IPS-NIHi7 (cell line): ENCODE measurements at regions not wholly inside any gene's neighbourhood (a gene's known extent, or its start where the extent isn't known, plus 50 kb on each side); places are given as distances from the start of the nearest gene placed in this dataset.
A peak's percentile ranks its signal among the peaks of the same experiment; 100 is the strongest.
"Not testable (repeated sequence)": the region's sequence is repeated elsewhere in the genome, so short reads cannot be mapped to it uniquely, and the experiment has no call there.

ENCODE experiments used
- DNase-seq: peaks from one replicate; pipeline ENCODE4 v3.0.0; 2012; ENCODE audit warnings: mixed read lengths; ENCODE audit errors: extremely low spot score

DNA sequence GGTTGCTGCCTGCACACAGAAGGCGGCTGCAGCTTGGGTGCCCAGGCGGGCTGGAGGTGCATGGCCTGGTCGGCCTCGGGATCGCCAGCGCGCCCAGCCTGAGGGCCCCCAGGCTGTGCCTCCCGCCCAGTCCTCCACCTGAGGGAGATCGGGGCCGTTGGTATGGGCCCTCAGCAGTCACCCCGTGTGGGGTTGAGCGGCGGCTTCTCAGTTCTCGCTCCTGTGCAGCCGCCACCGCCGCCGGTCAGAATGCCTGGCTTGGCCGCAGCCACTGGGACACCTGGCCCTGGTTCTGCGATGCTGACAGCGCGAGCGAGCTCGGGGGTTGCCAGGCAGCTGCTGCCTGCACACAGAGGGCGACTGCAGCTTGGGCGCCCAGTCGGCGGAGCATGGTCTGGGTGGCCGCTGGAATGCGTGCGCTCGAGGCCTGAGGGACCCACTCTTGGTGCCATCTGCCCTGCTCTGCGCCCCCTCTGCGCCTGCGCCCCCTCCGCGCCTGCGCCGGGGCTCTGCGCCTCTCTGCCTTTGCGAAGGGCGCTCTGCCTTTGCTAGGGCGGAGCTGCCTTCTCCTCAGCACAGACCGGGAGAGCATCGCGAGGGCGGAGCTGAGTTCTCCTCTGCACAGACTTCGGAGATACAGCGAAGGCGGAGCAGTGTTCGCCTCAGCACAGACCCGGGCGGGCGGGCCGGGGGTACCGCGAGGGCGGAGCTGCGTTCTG, 84.6 kb upstream of the ZNG1F start:
- peak; percentile 27 for DNase-seq

DNA sequence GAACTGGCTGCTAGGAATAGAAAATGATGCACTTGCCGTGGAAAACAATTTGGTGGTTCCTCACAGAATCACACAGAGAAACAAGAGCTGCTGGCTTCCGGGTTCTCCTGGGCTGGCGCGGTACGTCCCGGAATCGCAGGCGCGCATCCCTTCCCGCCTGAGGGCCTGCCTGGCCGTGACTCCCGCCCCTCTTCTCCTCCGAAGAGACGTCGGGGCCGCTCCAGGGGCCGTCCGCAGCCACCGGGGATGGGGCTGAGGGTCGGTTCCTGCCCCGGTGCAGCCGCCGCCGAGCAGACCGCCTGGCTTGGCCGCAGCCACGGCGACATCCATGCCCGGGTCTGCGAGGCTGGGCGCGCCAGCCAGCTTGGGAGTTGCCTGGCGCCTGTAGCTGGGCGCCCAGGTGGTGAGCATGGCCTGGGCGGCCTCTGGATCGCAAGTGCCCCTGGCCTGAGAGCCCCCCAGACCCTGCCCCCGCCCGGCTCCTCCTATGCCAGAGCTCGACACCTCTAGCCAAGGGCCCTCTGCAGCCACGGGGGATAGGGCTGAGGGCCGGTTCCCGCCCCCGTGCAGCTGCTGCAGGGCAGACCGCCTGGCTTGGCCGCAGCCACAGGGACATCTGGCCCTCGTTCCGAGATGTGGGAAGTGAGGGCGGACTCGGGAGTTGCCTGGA, 83.9 kb upstream of the ZNG1F start:
- DNase-seq: not testable (repeated sequence)

DNA sequence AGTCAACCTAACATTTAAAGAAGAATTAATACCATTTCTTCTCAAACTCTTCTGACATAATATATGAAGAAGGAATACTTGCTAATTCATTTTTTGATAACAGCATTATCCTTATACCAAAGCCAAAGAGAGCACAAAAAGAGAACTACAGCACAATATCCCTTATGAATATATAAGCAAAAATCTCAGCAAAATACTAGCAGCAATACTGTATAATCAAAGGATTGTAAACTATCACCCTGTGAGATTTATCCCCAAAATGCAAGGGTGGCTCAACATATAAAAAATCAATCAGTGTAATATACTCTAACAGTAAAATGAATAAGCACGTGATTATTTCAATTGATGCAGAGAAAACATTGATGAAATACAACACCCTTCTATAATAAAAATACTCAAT, 81.9 kb upstream of the ZNG1F start:
- DNase-seq: not testable (repeated sequence)

DNA sequence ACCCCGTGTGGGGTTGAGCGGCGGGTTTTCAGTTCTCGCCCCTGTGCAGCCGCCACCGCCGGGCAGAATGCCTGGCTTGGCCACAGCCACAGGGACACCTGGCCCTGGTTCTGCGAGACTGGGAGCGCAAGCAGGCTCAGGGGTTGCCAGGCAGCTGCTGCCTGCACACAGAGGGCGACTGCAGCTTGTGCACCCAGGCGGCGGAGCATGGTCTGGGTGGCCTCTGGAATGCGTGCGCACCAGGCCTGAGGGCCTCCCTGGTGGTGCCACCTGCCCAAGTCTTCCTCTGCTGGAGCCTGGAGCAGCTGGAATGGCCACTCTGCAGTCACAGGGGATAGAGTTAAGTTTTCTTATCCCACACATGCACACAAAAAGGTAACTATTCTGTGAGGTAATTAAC, 80.4 kb upstream of the ZNG1F start:
- DNase-seq: not testable (repeated sequence)

DNA sequence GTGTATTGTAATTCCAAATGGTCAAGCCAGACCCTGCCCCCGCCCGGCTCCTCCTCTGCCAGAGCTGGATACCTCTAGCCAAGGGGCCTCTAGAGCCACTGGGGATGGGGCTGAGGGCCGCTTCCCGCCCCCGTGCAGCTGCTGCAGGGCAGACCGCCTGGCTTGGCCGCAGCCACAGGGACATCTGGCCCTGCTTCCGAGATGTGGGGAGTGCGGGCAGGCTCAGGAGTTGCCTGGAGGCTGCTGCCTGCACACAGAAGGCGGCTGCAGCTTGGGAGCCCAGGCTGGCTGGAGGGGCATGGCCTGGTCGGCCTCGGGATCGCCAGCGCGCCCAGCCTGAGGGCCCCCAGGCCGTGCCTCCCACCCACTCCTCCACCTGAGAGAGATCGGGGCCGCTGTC, 79.9 kb upstream of the ZNG1F start:
- DNase-seq: not testable (repeated sequence)

DNA sequence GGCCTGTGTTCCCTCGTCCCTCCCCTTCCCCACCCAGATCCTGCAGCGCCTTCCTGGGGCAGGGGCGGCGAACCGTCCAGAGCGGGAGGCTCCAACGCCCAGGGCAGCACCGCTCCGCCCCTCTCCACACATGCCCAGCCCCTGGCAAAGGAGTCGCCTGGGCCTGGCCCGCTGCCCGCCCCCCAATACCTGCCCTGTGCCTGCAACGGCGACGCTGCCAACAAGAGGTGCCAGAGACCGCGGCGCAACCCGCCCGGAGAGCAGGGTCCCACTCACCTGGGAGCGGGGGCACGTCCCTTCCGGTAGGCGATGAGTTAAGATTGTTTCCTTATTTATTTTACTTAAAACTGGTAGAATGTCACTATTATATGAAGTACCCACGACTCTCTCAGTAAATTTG, 77.5 kb upstream of the ZNG1F start:
- DNase-seq: not testable (repeated sequence)

DNA sequence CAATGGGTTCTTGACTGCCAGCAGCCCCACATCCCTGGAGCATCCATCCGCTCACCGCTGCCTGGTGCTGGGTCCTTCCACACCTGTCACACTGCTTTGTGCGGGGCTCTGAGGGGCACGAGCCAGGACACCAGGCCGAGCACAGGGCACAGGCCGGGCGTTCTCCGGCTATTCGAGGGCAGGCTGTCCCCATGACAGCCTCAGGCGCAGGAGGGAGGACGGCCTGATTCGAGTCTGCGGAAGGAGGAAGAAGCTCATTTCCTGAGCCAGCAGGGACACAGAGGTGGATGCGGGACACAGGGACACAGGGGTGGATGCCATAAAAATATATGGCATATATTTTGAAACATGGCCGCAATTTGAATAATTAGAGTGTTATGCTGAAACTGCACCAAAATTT, 76.9 kb upstream of the ZNG1F start:
- not testable (repeated sequence) for DNase-seq

GRCh38 chr9:41251973-41252372, 62.9 kb upstream of the ZNG1F start:
- DNase-seq: not testable (repeated sequence)

DNA sequence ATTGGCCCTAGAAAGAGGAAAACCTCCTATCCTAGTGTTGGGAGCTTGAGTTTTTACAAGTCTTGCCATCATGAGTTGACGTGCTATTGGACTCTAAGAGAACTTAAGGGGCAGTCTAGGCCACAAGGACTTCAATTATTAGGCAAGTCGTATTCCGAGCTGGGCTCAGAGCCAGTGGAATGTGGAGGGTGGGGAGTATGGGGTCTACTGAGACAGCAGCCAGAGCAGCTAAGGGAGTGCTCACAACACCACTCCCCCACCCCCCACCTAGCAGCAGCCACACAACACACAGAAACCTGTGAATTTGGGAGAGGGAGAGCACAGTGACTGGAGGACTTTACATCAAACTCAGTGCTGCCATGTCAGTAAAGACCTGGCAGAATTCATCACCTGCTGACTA, 62.0 kb upstream of the ZNG1F start:
- not testable (repeated sequence) for DNase-seq

DNA sequence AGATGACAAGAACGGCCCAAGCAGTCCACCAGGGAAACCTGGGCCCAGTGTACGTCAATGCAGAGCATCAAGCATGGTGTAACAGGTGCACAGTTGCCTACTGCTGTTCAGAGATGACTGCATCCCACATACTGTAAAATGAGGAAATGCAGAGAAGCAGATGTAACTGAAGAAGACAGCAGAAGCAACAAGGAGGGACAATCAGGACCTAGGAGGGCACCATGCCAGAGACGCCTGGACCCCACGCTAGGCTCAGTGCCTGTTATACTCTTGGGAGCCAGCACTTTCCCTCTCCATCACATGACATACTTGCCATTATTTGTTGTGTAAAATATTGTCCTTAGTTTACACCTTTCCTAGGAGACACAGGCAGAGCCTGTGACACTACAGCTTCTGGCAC, 57.6 kb upstream of the ZNG1F start:
- DNase-seq: not testable (repeated sequence)
